ENCODE measurements at regions not wholly inside any gene's neighbourhood (a gene's known extent, or its start where the extent isn't known, plus 50 kb on each side); places are given as distances from the start of the nearest gene placed in this dataset.

DNA sequence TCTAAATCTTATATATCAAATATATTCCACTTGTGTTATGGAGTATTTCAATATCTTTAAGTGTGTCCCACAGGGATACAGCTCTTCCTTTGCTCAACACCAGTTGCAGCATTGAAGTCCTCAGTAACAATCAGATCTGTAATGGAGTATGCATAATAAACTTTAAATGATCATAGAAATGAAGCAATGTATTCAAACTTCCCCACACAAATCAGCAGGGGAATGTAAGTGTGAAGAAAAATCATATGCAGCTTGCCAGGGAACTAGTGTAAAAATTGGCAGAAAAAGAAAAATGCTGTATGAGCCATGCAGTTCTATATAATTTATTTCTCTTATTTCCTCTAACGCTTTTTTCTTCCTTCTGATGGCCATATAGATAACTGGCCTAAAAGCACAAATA, 444.3 kb upstream of the VSTM2A start (continued):
- TF ChIP-seq EMX1 (CRISPR knock-in tag; IDR thresholded peaks at IDR 0.05) (no peak), ZNF121 (CRISPR knock-in tag; IDR thresholded peaks at IDR 0.05) (no peak), FOXK1 (CRISPR knock-in tag; IDR thresholded peaks at IDR 0.05) (no peak), CREB1 (CRISPR knock-in tag; IDR thresholded peaks at IDR 0.05) (no peak)
- TF ChIP-seq, protein P1, sequence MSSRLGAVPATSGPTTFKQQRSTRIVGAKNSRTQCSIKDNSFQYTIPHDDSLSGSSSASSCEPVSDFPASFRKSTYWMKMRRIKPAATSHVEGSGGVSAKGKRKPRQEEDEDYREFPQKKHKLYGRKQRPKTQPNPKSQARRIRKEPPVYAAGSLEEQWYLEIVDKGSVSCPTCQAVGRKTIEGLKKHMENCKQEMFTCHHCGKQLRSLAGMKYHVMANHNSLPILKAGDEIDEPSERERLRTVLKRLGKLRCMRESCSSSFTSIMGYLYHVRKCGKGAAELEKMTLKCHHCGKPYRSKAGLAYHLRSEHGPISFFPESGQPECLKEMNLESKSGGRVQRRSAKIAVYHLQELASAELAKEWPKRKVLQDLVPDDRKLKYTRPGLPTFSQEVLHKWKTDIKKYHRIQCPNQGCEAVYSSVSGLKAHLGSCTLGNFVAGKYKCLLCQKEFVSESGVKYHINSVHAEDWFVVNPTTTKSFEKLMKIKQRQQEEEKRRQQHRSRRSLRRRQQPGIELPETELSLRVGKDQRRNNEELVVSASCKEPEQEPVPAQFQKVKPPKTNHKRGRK (CRISPR knock-in tag; IDR thresholded peaks at IDR 0.05; ENCODE audit: borderline replicate concordance): no peak

DNA sequence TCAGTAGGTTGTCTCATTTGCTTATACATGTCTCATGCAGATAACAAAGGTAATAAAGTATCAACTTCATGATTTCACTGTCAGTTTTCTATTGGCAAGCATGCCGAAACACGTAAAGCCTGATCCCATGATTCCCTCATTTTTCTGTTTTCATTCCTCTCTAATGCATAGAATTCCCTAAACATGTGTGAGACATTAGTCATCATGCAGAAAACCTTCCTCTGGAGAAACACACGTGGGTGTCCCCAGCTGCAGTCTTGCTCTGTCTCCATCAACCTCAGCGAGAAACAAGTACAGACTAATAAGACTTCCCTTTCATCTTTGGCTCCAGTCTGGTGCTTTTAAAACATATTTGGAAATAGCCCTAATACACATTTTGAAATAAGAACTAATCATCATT, 432.7 kb upstream of the VSTM2A start:
- no peak overlapping the region for H3K27ac Mint-ChIP-seq

DNA sequence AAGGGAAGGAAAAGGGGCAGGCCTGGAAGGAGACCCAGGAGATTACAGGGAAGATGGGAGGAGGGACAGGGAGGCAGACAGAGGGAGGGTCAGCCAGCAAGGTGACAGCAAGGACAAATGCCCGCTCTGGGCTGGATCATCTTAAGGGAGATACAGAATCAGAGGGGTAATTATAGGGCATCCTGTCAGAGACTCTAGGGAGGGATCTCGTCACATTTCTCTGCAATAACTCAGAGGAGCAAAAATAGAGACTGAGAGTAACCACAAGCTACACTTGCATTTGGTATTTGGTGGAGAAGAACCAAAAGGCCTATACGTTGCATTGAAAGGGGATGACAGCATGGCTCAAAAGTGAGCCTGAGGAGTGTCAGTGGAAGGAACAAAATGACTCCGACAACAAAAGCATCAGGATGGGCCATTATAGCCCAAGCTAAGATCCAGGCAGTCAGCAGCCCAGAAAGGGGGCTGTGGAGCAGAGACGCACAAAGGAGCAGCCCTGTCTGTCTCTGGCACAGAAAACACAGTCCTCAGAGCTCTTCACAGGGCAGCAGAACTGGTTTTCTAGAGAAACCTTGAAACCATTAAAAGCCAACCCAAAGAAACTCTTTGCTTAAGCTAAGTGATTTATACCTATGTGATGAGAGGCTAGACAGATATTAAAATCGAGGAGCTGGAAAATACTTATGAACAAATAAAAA, 430.2 kb upstream of the VSTM2A start:
- Mint-ChIP-seq H3K27ac (no peak overlapping the region), H3K9me3 (peaks cover 6% of the 10 kb centered on the region), H3K4me3 (no peak overlapping the region), H3K36me3 (no peaks in the 10 kb centered on the region), H3K4me1 (peaks cover 28% of the 10 kb centered on the region), H3K27me3 (ENCODE audit: low read depth) (no peaks in the 10 kb centered on the region)
- DNase-seq (ENCODE audit: low spot score) (no peak), ATAC-seq (peak; percentile 32; the same call in 1 of the 2 replicates)
- POLR2A ChIA-PET: no interaction called here
- CTCF ChIA-PET: interaction anchor here (0.6 kb wide), 1 partner anchor 24 kb away, joined by 4 read pairs; no protein-coding TSS in a partner anchor
- TF ChIP-seq GTF2I (CRISPR knock-in tag; conservative IDR thresholded peaks at IDR 0.05): no peak
- TF ChIP-seq, protein P2, sequence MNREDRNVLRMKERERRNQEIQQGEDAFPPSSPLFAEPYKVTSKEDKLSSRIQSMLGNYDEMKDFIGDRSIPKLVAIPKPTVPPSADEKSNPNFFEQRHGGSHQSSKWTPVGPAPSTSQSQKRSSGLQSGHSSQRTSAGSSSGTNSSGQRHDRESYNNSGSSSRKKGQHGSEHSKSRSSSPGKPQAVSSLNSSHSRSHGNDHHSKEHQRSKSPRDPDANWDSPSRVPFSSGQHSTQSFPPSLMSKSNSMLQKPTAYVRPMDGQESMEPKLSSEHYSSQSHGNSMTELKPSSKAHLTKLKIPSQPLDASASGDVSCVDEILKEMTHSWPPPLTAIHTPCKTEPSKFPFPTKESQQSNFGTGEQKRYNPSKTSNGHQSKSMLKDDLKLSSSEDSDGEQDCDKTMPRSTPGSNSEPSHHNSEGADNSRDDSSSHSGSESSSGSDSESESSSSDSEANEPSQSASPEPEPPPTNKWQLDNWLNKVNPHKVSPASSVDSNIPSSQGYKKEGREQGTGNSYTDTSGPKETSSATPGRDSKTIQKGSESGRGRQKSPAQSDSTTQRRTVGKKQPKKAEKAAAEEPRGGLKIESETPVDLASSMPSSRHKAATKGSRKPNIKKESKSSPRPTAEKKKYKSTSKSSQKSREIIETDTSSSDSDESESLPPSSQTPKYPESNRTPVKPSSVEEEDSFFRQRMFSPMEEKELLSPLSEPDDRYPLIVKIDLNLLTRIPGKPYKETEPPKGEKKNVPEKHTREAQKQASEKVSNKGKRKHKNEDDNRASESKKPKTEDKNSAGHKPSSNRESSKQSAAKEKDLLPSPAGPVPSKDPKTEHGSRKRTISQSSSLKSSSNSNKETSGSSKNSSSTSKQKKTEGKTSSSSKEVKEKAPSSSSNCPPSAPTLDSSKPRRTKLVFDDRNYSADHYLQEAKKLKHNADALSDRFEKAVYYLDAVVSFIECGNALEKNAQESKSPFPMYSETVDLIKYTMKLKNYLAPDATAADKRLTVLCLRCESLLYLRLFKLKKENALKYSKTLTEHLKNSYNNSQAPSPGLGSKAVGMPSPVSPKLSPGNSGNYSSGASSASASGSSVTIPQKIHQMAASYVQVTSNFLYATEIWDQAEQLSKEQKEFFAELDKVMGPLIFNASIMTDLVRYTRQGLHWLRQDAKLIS (CRISPR knock-in tag; IDR thresholded peaks at IDR 0.05; ENCODE audit: borderline replicate concordance): no peak
- no peak for TF ChIP-seq TEAD1 (CRISPR knock-in tag; IDR thresholded peaks at IDR 0.05)

More for the DNA sequence above, 432.7 kb upstream of the VSTM2A start:
- H3K4me1 Mint-ChIP-seq: peaks cover 21% of the 10 kb centered on the region
- DNase-seq (ENCODE audit: low spot score): no peak
- H3K27me3 Mint-ChIP-seq (ENCODE audit: low read depth): no peaks in the 10 kb centered on the region
- no peak for ATAC-seq
- TF ChIP-seq RORB (CRISPR knock-in tag; IDR thresholded peaks at IDR 0.05): no peak
- no peak for TF ChIP-seq IRF2 (CRISPR knock-in tag; IDR thresholded peaks at IDR 0.05; ENCODE audit: borderline replicate concordance, low read depth)
- no peak overlapping the region for H3K4me3 Mint-ChIP-seq
- H3K9me3 Mint-ChIP-seq: no peaks in the 10 kb centered on the region
- CTCF ChIA-PET: no interaction called here
- POLR2A ChIA-PET: no interaction called here
- no peaks in the 10 kb centered on the region for H3K36me3 Mint-ChIP-seq

DNA sequence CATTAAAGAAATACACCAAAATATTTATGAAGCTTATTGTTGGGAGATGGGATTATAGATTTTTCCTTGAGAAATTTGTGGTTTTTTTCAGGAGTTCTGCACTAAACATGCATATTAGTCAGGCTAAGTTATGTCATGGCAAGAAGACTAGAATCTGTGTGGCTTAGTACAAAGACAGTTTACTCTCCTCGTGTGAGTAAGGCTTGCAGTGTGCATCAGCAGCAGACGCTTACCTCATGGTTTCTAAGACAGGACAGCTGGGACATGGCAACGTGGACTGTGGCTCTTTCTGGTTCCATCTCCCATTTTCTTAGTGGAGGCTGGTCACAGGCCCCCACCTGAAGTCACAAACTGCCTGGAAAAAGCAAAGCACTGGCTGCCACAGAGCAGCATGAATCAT, 429.6 kb upstream of the VSTM2A start:
- Mint-ChIP-seq H3K4me3 (no peak overlapping the region), H3K9me3 (peaks cover 6% of the 10 kb centered on the region), H3K27ac (no peak overlapping the region), H3K27me3 (ENCODE audit: low read depth) (no peaks in the 10 kb centered on the region), H3K36me3 (no peaks in the 10 kb centered on the region), H3K4me1 (peaks cover 30% of the 10 kb centered on the region)
- ChIA-PET CTCF (interaction anchor here (0.6 kb wide), 1 partner anchor 24 kb away, joined by 4 read pairs; no protein-coding TSS in a partner anchor), POLR2A (no interaction called here)
- ATAC-seq (no peak), DNase-seq (ENCODE audit: low spot score) (no peak)
- TF ChIP-seq ZNF138 (CRISPR knock-in tag; conservative IDR thresholded peaks at IDR 0.05) (no peak), GRHL2 (CRISPR knock-in tag; IDR thresholded peaks at IDR 0.05; ENCODE audit: insufficient replicate concordance, severe bottlenecking) (no peak), OVOL2 (CRISPR knock-in tag; IDR thresholded peaks at IDR 0.05; ENCODE audit: borderline replicate concordance) (no peak), NR2C2 (CRISPR knock-in tag; IDR thresholded peaks at IDR 0.05) (no peak), NR3C1 (CRISPR knock-in tag; conservative IDR thresholded peaks at IDR 0.05; ENCODE audit: low read depth) (no peak), MXD4 (CRISPR knock-in tag; IDR thresholded peaks at IDR 0.05; ENCODE audit: borderline replicate concordance) (no peak), SMAD3 (CRISPR knock-in tag; IDR thresholded peaks at IDR 0.05; ENCODE audit: borderline replicate concordance) (no peak)
- TF ChIP-seq, protein P2 (CRISPR knock-in tag; IDR thresholded peaks at IDR 0.05; ENCODE audit: borderline replicate concordance): no peak
- TF ChIP-seq, protein P3, sequence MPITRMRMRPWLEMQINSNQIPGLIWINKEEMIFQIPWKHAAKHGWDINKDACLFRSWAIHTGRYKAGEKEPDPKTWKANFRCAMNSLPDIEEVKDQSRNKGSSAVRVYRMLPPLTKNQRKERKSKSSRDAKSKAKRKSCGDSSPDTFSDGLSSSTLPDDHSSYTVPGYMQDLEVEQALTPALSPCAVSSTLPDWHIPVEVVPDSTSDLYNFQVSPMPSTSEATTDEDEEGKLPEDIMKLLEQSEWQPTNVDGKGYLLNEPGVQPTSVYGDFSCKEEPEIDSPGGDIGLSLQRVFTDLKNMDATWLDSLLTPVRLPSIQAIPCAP (CRISPR knock-in tag; IDR thresholded peaks at IDR 0.05): no peak
- TF ChIP-seq, protein P4, sequence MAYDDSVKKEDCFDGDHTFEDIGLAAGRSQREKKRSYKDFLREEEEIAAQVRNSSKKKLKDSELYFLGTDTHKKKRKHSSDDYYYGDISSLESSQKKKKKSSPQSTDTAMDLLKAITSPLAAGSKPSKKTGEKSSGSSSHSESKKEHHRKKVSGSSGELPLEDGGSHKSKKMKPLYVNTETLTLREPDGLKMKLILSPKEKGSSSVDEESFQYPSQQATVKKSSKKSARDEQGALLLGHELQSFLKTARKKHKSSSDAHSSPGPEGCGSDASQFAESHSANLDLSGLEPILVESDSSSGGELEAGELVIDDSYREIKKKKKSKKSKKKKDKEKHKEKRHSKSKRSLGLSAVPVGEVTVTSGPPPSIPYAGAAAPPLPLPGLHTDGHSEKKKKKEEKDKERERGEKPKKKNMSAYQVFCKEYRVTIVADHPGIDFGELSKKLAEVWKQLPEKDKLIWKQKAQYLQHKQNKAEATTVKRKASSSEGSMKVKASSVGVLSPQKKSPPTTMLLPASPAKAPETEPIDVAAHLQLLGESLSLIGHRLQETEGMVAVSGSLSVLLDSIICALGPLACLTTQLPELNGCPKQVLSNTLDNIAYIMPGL (CRISPR knock-in tag; IDR thresholded peaks at IDR 0.05): no peak

Measured in WTC11 (cell line).